HG02571 (cell line): ENCODE measurements at regions not wholly inside any gene's neighbourhood (a gene's known extent, or its start where the extent isn't known, plus 50 kb on each side); places are given as distances from the start of the nearest gene placed in this dataset.

Source experiments
- ATAC-seq: cut with Tn5 transposase; IDR thresholded peaks from one replicate; pipeline ENCODE4 v1.9.1; 2021; ENCODE audit warnings: mild to moderate bottlenecking, moderate library complexity; ENCODE audit not compliant: unreplicated experiment

DNA sequence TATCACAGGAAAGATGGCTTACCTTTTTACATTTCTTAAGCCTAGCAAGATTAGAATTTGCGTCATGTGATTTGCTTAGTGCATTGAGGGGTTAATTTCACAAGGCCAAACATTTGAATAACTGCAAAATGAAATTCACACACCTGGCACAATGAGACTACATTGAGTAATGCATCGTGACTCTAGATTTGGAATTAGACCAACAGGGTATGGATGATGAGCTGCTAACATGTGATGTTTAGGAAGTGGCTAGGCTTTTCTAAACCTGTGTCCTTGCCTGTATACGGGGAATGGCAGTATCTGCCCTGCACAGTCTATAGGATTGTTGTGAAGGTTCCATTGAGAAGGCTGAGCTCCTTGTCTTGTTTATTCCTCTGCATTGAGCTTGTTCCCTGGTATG lies 160.1 kb downstream of the MFSD1 start:
- ATAC-seq = no peak

DNA sequence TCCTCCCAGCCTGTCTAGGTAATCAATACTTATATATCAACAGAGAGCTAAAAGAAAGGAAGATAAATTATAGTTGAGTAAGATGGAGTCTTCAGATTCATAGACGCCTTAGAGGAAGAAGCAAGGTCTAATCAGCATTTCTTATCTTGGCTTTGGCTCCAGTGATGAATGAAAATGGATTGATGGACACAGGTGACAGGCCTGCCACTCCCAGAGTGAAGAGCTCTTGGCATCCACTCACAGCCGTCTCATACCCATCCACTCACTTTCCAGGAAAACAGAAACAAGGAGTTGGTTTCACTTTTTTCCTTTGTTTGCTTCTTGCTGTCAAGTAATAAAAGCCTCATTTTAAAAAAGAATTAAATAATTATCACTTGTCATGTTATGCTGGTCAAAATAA lies 168.2 kb downstream of the MFSD1 start:
- ATAC-seq = no peak

DNA sequence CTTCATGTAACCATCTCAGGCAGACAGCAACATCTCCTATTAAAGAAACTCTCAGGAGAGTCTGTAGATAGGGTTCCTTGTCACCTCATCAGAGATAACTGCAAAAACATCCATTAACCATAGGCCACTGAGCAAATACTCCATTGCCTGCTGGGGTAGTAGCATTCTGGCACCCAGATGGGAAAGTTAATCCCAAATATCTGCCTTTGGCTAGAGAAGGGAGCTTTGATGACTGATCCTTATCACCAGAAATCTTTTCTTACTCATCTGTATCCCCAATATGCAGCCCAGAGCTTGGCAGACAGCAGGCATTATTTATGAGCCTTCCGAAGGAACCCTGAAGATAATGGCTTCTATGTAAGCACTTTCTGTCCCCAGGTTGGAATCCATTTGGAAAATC lies 173.1 kb downstream of the MFSD1 start:
- ATAC-seq = no peak

DNA sequence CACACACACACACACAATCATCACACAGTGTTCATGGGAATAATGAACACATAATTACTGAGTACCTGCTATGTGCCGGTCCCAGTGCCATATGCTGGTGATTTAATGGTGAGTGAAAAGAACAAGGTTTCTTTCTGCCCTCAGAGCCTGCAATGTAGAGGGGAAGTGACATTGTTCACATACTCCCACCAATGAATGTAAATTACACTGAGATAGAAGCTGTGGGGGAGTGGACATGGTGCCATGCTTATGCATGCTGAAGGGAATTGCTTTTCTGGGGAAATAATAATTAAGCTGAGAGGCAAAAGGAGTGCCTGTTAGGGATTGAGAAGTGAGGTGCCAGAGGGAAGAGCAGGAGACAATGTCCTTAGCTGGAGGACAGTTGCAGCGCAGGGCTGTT lies 175.1 kb downstream of the MFSD1 start:
- ATAC-seq = no peak

DNA sequence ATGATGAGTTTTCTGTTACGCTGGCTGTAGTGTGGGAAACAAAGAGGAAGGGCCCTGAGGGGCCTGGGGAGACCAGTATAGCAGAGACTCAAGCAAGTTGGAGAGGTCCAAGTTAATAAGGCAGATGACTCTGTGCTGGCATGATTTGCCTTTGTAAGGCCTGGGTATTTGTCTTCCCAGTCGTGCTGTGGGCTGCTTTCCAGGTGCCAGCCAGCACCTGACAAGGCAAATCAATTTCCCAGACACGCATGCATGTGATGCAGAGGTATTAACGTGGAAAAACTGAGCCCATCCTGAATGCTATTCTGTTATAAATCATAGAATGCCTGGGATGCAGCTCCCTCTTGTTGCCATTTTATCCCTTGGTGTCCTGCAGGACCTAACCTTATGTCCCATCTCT lies 175.6 kb downstream of the MFSD1 start:
- no peak for ATAC-seq

DNA sequence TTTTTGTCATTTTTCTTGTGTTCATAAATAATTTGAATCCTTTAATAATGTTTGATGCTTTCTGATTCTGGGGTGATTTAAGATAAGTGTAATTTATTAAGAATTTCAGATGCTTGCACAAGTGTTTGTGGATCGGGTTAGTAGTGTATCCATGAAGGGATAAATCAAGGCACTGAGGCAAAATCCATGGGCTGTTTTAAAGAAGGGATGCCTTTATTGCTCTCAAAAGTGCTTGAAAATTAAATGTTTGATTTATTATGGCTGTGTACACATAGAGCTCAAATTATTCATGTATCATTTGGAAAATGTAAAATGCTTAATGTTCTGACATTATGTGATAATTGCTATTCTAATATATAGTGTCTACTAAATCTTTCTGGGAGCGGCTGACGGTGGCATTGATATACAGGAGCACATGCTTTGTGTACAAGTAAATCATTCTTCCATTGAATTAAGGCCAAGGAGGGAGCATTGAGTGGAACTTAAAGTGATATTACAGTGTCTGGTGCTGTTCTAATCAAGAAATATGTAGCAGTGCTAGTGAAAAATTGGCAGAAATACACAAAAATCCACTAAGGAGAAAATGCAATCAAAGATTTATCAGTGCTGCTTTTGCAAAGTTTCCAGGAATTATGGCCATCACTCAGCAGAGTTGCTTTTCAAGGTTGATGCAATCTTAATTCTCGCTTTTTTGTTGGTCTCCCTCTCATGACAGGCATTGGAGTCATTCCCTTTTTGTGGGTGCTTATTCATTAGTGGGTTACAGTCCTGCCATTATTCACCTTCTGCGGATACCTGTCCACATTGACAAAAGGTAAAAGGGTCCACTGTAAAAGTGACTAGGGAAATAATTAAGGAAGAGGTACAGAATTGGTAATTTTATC lies 181.6 kb downstream of the MFSD1 start:
- ATAC-seq = no peak

DNA sequence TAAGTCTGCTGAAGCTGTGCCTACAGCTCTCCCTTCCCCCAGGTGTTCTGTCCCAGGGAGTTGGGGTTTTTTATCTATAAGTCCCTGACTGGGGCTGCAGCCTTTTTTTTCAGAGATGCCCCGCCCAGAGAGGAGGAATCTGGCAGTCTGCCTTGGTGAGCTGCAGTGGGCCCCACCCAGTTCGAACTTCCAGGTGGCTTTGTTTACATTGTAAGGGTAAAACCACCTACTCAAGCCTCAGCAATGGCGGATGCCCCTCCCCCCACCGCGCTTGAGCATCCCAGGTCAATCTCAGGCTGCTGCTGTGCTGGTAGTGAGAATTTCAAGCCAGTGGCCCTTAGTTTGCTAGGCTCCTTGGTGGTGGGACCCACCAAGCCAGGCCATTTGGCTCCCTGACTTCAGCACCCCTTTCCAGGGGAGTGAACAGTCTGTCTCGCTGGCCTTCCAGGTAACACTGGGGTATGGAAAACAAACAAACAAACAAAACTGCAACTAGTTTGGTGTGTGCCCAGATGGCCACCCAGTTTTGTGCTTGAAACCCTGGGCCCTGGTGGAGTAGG lies 189.4 kb downstream of the MFSD1 start:
- no peak for ATAC-seq

DNA sequence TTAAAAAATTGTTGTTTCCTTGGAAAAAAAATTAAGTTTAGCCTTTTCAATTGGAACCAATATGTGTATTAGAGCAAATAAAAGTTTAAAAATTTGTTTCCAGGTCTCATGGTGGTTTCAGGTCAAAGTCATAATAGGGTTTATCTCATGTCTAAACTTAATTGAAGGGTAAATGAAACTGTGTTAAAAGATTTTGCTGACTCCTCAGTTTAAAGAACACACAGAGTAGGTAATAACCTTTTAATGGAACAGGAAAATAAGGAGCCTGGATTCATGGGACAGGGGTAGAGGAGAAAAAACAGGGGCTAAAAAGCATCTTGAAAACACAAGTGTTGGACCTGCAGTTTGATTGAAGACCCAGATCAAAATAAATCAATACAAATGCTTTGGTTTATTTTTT lies 190.6 kb downstream of the MFSD1 start:
- ATAC-seq = no peak

DNA sequence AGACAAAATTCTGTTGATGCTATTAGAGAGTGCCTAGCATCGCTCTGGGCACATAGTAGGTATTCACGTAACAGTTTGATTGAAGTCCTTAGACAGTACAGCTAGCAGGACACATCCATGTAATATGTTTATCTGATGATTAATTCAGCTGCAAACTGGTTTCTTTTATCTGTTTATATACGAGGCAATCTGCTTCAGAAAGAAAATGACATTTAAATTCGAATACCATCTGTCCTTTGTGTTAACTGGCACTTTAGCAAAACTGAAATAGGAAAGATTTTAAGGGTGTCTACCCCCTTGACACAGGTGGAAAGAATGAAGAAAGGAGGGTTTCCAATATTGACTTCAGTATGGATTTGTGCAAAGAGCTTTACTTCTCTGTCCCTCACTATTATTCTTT lies 192.5 kb downstream of the MFSD1 start:
- ATAC-seq = no peak

DNA sequence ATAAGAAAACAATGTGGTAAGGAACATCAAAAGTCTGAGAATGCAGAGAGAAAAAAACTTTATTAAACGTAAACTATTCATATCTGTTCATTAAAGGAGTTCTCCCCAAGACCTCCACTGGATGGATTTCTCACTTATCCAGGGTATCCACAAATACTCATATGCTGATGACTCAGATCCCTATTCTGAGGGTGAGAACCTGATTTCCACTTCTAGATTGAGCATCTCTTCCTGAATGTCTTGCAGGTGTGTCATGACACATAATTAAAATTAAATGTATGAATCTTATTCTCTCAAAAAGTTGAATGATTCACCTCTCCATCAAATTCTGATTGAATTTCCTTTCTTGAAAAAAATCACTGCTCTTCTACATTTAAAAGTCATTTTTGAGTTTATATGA lies 199.9 kb downstream of the MFSD1 start:
- ATAC-seq = no peak

DNA sequence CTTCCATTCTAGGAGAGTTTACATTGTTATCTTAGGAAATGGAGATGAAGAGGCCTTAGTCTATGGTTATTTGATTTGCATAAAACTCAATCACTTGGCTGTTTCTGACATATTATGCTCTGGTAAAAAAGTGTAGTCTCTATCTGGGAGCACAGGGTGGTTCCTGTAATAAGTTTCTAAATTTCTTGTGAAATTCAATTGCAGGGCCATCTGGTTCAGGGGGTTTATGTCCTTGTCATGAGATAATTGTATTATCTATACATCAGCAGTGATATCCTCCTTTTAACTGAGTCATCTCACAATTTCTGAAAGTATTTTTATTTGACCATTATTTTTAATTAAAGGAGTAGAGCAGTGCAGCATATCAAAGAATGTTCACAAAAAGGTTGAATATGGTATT lies 203.3 kb downstream of the MFSD1 start:
- ATAC-seq = no peak

DNA sequence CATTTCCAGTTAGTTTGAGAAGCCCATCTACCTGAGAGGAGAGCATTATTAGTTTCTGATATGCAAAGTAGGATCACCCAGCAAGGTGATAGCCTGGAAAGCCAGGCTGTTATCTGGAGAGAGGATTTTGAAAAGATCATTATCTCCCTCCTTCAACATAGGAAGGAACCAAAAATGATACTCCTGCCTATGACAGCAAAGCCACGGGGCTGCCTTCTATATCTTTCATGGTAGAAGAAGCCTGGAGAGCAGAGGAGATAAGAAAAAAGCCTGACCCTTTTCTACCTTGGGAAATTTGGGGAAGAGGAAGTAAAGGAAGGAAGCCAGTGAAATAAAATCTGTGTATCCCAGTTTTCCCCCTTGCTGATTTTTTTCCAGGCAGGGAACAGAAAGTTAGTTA lies 205.5 kb downstream of the MFSD1 start:
- ATAC-seq = no peak

DNA sequence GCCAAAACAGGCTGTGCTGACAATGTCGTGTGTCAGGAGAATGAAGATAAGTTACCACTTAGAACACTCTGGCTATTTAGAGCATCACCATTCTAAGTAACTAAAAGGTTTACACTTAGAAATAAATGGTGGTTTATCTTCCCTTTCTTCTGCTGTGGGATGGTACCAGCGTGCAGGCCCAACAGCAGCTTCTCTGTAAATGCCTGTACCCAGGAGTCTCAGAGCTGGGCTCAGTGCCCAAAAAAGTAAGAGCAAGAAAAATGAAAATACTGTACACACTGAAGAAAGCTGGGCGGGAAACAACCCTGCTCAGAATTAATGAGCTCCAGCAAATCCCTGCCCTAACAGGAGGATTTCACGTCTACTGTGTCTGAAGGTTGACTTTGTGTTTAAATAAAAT lies 206.5 kb downstream of the MFSD1 start:
- ATAC-seq = no peak

DNA sequence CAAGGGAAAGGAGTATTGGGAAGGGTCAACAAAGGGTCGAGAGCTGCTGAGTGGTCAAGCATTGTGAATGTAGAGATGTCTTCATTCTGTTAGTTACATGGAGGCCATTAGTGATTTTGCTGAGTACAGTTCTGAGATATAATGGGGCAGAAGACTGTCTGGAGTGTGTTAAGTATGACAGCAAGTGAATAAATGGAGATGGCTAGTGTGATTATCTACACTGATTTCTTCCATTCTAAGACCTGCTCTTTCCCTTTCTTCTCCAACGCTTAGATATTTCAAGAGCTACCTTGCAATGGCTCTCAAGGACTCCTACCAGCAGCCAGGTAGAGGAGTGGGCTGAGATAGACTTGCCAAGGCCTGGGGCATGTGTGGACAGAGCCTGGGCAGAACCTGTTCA lies 216.5 kb downstream of the MFSD1 start:
- ATAC-seq = no peak

DNA sequence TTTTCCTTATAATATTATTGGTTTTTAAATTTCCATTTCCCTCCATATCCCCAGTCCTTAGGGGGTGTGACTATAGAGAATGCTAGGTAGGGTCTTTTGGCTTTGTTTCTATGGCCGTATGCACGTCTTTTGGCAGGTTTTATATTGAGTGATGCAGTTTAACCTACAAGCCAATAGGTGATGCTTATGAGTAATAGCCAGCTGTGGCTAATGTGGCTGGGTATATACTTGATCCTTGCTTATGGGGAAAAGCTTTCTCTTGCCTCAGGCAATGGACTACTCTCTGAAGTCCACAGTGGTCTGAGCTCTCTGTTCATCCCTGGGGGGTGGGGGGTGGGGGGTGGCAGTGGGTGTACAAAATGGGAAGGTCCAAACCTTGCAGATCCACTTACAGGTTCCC lies 223.9 kb downstream of the MFSD1 start:
- no peak for ATAC-seq

DNA sequence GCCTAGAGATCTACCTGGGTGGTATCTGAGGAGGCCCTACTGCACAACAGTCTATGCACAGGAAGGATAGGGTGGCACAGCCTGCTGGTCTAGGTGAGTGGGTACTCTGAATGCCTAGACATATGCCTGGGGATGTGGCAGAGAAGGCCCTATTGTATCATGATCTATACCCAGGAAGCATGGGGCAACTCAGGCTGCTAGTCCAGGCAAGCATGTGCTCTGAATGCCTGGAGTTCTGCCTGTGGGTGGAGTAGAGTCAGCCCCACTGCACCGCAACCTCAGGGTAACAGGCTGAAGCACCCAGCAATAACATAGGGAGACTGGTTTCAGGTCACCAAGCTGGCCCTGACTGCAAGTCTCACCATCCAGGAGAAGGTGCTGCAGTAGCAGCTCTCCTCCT lies 224.7 kb downstream of the MFSD1 start:
- no peak for ATAC-seq

DNA sequence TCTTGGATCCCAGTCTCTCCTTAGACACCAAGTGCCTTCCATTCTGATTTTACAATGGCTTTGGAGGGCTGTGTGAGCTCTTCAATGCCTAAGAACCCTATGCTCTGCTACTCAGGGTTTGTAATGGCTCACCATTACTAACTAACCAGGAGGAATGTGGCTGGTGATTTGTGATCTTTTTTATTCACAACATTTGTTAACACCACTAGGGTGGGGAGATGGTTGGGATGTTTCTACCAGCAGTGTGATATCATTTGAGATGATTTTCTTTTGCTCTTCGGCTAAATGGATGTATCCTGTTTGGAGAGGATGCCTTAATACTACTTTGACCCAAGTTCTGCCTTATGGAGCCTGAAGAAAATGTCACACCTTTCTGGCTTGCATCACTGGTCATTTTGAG lies 226.9 kb downstream of the MFSD1 start:
- no peak for ATAC-seq

DNA sequence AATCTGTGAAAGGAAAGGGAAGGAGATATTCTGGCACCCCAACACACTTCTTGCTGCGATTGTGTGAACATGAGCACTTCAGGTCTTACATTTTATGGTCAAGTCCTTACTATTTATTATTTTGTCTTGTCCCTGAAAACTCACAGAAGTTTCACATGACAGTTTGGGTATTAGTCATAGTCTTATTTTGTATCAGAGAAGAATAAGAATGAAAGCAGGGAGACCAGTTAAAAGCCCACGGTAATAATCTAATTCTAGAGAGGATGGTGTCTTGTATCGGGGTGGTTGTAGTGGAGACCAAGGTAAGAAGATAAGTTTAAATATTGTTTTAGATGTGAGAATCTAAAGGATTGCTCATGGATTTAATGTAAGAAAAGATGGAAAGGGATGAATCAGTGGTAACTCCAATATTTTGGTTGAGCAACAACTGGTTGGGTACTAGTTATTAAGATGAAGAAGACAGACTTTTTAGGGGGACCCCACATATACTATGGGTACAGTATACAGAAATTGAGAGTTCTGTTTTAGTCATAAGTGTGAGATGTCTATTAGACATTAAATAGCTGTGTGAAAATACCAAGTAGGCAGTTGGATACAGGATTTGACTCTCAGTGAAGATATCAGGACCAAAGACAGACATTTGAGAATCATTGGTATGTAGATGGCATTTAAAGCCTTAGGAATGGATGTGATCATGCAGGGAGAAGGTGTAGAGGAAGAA lies 227.6 kb downstream of the MFSD1 start:
- ATAC-seq = no peak

DNA sequence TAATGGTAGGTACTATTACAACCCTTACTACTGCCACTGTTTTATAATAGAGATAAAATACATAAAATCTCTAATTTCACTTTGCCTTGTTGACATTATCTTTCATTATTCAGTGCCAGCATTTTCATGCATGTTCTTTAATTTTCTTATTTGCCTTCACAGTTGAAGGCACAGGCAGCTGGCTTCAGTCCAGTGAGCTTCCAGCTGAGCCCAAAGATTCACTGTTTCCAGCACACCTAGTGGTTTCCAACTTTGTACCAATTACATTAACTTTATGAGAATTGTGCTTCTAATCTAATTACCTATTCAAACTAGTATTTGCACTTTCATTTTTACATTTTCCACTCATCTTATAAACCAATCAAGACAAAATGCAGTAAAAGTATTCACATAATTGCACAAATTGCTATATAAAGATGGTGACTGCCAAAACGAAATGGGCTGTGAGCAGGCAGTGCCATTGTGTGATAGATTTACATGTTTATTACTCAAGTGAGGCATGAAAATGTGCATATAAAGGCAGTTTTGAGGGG lies 228.3 kb downstream of the MFSD1 start:
- ATAC-seq = no peak

DNA sequence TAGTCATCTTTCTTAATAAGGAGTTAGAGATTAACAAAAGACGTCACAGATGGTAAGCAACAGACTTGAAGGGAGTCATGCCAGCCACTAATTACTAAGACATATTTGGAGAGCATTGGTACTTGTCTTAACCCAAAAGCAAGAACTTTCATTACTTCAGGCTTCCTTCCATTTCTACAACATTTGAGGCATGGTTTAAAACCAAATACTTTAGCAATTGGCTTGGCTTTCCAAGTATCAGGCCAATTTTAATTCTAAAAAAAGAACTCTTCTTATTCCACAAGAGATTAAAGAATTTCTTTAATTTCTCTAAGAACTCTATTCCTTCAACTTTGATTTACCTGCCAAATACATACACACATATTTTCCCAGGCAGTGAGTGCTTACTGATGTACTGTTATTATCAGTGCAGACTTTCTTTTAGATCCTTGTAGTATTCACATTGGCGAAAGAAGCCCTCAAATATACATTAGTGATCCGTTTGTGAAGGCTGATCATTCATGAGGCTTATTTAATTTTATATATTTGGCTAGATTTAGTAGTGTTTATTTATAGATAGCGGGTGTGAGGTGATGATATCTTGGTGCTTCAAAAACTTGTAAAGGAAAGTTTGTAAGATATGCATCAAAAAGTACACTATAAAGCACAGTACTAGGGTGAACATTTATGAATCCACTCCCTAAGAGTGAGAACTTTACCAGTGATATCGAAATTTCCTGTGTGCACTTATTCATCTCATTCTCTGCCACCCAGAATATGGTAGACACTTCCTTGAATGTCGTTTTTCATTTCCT lies 229.2 kb downstream of the MFSD1 start:
- ATAC-seq = no peak

DNA sequence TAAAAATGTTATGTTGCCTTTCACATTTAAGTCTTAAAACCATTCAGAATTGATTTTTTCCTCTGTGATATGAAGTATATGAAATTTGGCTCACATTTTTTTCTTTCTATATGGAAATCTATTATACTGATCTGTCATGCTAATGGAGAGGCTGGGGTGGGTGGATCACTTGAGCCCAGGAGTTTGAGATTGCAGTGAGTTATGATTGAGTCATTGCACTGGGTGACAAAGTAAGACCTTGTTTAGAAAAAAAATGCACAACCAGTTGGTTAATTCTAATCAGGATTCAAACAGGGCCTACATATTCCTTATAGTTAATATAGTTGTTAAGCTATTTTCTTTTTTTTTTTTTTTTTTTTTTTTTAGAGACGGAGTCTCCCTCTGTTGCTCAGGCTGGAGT lies 230.5 kb downstream of the MFSD1 start:
- ATAC-seq = no peak
